ELF-1 (cell line): ENCODE measurements at regions not wholly inside any gene's neighbourhood (a gene's known extent, or its start where the extent isn't known, plus 50 kb on each side); places are given as distances from the start of the nearest gene placed in this dataset.
A peak's percentile ranks its signal among the peaks of the same experiment; 100 is the strongest.

Experiments
- DNase-seq: peaks from one replicate; pipeline ENCODE4 v3.0.0-alpha.2; 2016; ENCODE audit warnings: low read depth, low spot score

DNA sequence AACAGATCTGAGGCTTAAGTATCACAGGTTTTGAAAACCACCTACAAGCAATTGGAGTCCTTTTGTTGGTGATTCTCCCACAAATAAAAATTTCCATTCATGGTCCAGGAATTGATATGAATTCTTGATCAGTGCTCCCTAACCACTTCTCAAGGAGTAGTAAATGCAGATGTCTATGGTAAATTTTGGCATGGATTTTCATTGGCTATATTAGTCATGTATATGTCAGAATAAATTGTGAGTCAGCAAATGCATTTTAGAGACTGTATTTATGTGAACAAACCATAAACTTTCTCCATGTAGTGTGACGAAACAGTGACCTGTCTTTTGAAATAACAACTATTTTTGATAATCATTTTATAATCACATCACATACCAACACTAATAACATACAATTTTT, 611.1 kb downstream of the HTR1A start:
- no peak for DNase-seq

DNA sequence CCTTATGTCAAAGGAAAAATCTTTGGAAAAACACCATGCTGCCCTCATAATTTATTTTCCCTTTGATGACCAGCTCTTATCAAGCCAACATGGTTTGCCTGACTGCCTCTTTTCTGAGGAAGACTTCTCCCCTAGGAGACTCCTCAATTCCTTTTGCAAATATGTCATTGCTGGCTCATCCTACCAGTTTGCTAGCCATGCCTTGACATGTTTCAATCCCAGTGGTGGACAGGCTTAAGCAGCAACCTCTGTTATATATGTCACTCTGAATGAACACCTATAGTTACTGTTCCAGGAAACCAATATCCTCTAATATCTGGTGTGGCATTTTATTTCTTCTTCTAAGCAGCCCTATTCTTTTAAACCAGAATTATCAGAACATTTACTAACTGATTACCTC, 615.8 kb downstream of the HTR1A start:
- no peak for DNase-seq

DNA sequence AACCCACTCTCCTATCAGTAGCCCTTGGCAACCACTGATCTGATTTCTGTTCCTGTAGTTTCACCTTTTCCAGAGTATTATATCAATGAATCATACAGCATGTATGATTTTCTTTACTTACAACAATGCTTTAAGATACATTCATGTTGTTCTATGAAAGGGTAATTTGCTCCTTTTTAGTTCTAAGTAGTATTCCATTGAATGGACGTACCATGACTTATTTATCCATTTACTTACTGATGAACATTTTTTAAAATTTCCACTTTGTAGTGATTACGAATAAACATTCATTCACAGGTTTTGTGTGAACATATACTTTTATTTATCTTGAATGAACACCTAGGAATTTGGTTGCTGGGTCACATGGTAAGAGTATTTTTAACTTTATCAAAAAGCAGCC, 620.8 kb downstream of the HTR1A start:
- DNase-seq = no peak

DNA sequence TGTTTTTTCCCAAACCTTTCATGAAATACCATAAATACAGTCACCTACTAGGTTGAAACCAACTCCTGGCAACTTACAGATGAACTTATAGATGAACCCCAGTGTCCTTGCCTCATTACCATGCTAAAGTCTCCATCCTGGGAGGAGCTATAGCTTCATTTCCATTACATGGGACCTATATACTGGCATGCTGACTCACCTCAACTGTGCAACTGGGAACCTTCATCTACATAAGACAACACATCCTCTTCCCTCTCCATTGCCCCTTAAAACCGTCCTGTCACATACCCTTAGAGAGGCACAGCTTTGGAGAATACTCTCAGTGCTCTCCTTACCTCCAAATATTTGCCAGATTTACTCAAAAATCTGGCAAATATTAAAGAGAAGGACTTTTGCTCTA, 638.3 kb downstream of the HTR1A start:
- no peak for DNase-seq

DNA sequence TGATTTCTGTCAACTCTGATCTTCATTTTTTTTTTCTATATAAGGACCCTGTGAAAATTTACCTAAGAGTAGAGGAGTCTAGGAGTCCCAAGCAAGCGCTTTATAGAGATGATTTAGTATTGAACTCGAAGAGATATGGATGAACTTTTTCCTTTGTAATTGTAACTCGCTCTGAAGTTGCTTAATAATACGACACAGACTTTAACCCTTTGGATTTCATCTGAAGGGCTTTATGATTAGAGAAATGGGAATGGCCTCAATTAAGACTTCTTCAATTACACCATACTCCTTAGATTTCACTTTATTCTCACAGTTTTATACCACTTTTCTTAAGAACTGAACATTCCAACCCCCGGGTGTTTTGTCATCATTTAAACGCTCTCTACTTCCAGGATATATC, 647.7 kb downstream of the HTR1A start:
- DNase-seq = no peak

DNA sequence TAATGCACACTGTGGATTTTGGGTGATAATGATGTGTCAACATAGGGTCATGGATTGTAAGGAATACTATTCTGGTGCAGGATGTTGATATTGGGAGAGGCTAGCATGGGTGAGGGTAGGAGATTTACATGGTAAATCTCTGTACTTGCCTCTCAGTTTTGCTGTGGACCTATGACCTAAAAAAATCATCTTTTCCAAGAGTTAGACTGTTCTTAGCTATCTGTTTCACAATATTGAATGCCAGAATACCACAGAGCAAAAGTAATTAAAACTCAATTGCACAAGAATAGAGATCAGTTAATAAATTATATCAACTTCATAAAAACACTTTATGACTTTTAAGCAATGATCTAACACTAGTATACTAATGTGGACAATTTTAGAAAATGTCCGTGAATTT, 651.6 kb downstream of the HTR1A start:
- no peak for DNase-seq

DNA sequence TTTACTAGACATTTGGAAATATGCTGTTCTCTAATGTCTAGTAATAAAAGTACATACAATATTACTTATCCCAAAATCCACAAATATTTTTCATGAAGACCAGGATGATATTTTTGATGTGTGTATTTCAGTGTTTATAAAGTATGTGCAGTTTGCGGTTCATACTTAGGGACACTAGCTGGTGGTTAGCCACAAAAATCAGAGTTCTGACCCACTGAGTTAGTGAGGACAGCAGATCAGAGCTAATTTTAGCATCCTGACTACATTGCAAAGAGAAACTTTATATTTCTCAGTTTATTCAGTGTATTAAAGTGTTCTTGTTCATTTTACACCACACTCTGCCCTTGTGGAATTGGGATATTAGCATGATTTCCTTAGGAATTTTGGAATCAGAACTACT, 655.3 kb downstream of the HTR1A start:
- no peak for DNase-seq

DNA sequence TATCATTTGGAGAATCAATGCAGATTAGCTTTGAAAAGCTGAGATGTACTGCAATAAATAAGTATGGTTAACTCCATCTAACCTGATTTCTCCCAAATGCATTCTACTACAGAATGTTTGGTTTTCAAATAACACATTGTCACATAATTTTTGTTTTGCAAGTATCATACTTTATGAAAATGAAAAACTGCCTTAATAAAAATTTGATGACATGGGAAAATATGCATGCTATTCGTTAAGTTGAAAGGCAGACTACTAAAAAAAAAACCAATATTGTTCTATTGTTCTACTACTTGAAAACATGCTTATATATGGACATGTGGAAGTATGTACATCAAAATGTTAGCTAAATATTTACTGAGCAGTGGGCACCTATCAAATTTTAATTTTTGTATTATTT, 668.9 kb downstream of the HTR1A start:
- DNase-seq = no peak

DNA sequence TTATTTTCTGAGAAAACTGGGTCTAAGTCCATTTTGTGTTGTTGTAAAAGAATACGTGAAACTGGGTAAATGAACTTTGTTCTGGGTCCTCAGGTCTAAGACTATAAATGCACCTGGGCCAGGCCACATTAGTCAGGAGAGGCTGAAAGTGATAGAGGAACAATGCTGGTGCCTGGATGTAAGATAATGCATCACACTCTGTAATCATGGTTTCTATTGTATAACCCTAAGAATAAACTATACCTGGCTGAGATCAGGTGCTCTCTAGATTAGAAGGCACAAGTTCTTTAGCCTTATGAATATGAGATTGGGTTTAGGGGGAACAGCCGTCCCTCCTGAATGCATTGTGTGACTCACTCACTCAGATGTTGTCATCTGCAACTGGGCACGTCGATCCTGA, 675.5 kb downstream of the HTR1A start:
- no peak for DNase-seq

DNA sequence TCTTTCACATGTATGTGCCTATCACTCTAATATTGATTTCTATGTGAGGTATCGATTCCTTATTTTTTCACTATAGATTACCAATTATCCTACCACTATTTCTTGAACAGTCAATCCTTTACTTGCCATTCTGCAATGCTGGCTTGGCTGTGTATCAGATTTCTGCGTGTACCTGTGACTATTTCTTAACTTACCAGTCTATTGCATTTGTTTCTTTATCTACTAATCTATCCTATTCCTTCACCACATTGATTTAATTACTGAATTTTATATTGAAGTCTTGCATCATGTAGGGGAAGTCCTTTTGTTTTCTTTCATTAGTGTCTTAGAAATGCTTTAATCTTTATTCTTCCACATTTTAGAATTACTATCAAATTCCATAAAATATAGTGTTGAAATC, 684.8 kb downstream of the LRRC70 start:
- DNase-seq = no peak

DNA sequence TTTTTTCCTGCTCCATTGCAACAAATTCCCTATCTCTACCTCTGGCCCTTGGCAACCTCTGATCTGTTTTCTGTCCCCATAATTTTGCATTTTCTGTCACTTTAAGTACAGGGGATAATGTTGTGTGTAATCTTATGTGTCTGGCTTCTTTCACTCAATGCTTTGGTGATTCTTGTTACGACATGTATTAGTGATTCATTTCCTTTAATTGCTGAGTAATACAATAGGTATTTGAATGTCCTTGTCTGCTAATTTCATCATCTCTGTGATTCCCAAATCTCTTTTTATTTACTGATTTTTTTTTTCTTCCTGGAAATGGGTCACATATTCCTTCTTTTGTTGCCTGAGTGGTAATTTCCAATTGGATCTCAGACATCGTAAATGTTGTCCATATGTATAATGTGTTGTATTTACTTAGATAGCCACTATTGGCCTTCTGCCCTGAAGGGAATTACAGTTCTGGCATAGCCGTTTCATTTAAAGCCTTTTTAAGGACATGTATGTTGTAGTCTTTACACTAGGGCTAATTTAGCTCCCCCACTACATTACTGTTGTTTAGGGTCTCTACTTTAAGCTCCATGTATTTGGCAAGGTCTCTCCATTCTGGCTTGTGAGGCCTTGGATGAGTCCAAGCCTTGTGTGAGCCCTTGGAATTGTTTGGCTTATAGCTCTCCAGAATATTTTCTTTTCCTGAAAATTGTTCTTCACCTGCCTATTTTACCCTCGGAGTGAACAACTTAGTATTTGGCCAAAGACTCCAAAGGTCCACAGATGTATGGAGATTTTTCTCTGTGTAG, 683.8 kb downstream of the LRRC70 start:
- DNase-seq = no peak

DNA sequence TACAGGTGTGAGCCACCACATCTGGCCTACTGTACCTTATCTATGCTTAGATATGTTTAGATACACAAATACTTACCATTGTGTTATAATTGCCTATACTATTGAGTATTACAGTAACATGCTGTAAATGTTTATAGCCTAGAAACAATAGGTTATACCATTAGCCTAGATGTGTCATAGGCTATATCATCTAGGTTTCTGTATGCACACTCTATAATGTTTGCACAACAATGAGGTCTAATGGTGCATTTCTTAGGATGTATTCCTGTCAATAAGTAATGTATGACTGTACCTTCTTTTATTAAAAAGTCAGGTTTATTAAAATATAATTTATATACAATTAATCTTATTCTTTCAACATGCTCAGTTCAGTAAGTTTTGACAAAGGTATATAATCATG, 683.1 kb downstream of the LRRC70 start:
- DNase-seq = no peak

DNA sequence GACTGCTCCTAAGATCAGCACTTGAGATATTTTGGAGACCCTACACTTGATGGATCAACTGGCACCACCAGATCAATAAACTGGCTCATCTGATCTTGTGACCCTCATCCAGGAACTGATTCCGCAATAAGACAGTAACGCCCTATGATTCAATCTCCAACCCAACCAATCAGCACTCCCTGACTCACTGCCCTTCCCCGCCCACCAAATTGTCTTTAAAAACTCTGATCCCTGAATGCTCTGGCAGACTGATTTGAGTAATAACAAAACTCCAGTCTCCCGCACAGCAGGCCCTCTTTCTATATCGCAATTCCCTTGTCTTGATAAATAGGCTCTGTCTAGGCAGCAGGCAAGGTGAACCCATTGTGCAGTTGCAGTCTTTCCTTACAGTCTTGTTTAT, 677.0 kb downstream of the LRRC70 start:
- peak; percentile 42 for DNase-seq

DNA sequence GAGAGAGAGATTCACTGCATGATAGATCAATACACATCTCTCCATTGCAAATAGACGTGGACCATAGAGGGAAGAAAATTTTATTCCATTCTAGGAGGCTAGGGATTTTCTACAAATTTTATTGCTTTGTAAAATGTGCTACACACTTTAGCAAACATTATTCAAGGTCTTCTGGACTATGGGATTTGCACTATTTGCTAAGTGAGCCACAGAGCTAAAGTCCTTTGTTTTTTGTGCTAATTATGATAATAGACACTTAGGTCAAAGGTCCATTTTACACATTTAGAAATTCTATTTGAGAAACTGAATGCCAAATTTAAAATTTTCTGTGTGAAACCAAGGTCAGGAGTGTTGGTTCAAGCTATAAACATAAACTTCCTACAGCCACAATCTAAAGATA, 672.3 kb downstream of the LRRC70 start:
- no peak for DNase-seq

DNA sequence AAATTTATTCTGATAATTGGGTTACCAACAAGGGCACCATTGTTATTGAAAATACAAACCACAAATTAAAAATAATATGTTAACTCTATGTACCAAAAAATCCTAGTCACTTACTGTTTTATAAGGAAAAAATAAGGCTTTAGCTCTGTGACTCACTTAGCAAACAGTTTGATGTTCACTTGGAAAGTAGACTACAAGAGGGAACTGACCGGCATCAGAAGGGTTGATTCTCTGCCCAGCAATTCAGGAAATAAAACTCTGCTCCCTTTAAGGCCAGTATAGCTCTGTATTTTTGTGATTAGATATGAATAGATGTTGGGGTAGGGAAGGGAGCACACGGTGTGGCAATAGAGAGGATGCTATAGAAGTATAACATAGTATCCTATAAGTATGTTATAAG, 671.3 kb downstream of the LRRC70 start:
- DNase-seq = no peak

DNA sequence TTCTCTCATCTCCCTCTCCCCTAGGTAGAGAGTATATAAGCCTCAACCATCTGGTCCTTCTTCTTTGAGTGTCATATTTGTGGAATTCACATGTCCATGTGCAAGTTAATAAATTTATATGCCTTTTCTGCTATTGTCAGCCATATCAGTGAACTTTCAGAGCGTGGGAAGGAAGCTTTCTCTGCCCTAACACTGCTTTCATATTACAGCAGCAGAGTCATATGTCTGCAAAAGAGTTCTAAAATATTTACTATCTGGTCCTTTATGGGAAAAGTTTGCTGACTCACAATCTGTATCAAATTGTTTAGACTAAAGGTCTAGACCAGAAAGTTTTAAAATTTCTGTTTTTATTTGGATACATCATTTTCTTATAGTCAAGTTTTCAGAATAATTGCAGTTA, 669.0 kb downstream of the LRRC70 start:
- no peak for DNase-seq

DNA sequence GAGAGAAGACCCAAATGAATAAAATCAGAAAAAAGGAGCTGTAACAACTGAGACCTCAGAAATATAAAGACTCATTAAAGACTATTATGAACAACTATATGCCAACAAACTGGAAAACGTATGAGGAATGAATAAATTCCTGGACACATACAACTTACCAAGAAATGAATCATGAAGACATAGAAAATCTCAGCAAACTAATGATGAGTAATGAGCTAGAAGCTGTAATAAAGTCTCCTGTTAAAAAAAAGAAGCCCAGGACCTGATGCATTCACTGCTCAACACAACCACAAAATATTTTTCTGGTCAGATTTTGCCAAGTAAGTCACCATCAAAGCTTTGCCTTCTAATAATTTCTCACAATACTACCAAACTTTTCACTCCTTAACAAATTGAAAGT, 666.7 kb downstream of the LRRC70 start:
- no peak for DNase-seq

DNA sequence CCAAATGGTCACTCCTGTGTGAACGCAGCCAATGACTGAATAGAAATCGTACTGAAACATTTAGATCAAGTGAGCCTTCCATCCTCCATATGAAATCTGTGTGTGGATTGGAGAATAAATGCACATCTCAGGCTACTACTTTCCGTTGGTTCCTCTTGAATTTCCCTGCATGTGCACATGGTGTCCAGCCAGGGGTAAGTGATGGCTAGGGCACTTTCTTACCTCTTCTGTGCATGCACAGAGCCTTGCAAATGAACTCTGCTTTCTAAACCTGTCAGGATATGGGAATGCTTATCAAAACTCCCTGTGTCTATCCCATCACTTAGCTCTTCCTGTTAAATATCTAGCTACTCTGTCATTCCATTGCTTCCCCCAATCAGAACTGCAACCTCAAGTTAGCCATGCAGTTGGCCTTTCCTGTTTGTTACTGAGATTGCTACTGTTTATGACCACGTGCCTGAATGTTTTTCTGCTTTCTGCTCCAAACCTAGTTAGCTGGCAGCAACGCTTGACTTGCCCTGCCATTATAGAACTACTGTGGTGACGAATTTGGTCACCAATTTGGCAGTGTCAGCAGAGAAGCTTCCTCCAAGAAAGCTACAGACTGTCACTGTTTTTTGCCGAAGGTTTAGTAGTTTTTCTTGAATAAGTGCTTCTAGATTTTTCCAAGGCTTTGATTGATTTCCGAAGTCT, 661.6 kb downstream of the LRRC70 start:
- no peak for DNase-seq

DNA sequence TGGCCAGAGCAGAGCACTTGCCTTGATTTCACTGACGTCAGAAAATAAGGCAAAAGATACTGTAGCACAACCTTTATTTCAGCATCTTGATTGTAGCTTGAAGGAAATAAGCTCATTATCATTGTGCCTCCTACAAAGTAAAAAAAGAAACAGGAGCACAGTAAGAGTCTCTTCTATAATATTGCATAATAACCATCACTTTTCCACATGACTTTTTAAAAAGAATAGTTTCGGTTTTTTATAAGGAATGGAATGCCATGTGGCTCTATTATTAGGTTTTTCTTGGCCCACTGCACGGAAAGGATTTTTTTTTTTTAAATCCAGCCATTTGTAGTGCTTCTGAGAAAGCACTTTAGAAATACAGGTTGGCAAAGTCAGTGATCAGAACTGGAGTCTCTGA, 655.3 kb downstream of the LRRC70 start:
- DNase-seq = no peak

DNA sequence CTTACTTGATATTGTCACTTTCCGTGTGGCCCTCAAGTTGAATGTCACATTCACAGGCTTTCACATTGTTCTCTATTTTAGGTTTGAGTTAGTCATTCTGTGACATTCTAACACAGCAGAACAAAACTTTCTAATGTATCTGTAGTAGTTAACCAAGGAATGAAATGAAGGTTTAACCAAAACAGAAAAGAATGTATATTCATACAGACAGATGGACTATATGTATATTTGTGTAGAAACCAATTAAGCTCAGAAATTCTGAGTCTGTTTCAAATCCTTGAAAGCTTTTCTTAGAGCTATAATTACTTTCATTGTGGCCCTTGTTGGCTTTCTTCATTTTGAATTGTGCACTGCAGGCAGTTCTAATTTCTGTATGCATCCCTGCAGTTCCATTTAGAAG, 654.7 kb downstream of the LRRC70 start:
- DNase-seq = no peak

DNA sequence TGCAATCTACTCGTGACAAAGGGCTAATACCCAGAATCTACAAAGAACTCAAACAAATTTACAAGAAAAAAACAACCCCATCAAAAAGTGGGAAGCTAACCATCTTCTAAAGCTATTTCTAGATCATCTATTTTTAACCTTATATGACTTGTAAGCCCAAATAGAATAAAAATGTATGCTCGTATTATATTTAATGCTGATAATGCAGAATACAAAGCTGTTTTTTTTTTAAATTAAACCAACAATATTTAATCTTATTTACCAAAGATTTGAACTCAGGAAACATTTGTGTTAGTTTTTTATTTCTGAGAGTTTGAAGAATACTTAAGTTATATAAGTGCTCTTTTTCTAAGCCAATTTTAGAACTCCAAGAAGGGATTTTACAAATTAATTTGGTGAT, 652.1 kb downstream of the LRRC70 start:
- DNase-seq = no peak

DNA sequence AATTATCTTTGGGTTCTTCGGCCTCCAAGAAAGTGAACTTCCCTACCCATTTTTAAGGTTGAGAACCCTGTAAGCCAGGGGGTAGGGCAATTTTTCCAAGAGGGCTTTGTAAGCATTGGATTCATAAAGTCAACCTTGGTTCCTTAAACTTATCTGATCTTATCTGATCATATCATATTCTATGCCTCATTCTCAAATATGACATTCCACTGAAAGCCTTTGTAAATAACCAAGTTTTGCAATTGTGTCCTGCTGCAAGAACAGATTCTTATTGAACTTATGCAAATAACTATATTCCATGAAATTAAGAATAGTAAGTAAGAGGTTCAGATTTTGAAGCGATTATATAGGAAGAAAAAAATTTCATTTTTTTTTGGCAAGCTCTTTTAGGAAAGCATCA, 649.5 kb downstream of the LRRC70 start:
- no peak for DNase-seq

DNA sequence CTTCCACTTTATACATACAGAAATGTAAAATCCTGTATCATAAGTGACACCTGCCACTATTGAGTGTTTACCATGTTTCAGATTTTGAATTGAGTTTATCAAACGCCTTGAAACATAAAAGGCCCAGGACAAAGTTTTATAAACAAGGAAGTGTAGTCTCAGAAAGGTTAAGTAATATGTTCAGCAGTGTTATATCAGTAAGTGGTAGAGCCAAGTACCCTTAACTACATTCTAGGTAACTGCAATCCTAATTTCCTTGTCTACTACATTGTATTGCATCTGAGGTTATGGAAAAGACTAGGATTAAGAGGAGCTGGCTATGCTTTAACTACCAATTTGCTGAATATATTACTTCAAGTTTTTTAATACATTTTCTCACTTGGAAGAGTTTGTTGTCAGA, 641.6 kb downstream of the LRRC70 start:
- no peak for DNase-seq

DNA sequence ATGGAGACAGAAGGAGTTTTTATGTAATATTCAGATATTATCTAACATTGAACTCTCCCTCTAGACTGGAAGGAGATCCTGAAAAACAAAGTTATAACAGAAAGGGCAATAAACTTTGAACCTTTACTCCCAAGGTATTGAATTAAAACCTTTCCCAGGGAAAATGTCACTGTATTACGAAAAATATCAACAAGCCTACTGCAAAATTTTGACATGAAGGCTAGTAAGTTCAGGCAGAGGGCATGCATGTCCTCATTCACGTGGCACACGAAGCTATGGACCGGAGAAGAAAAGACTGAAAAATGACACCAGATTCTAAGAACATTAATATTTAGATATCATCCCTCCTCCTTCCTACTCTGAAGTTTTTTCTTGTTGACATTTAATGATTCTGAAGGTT, 638.8 kb downstream of the LRRC70 start:
- DNase-seq = no peak
